ENCODE measurements at regions not wholly inside any gene's neighbourhood (a gene's known extent, or its start where the extent isn't known, plus 50 kb on each side); places are given as distances from the start of the nearest gene placed in this dataset.

GRCh38 chr2:20537423-20538307 is 90.8 kb downstream of the RHOB start:
- WGBS, 3 donors = 87 to 90% (median 89%) methylated on average over 17 of the region's 17 CpGs
- no peak overlapping the region for H3K27ac ChIP-seq (ENCODE audit: low read depth, low read length)

- H3K27ac ChIP-seq (ENCODE audit: low read depth, low read length) = no peak overlapping the region
- 88 to 90% (median 89%) methylated on average over 8 of the region's 8 CpGs for WGBS, 3 donors
These were observed 91.6 kb downstream of the RHOB start for GRCh38 chr2:20538308-20539132.

- 63 to 79% (median 71%) methylated on average over 6 of the region's 6 CpGs for WGBS, 3 donors
- H3K27ac ChIP-seq (ENCODE audit: low read depth, low read length) = no peak overlapping the region
These were observed 92.4 kb downstream of the RHOB start for GRCh38 chr2:20539133-20539719.

GRCh38 chr2:20539776-20540586 is 93.1 kb downstream of the RHOB start:
- WGBS, 3 donors = 83 to 86% (median 84%) methylated on average over 26 of the region's 26 CpGs
- no peak overlapping the region for H3K27ac ChIP-seq (ENCODE audit: low read depth, low read length)

- WGBS, 3 donors = 83 to 91% (median 91%) methylated on average over 16 of the region's 16 CpGs
- no peak overlapping the region for H3K27ac ChIP-seq (ENCODE audit: low read depth, low read length)
These were observed 93.9 kb downstream of the RHOB start for GRCh38 chr2:20540587-20541293.

GRCh38 chr2:20541294-20541640 is 94.4 kb downstream of the RHOB start:
- H3K27ac ChIP-seq (ENCODE audit: low read depth, low read length) = no peak overlapping the region
- WGBS, 3 donors = 83 to 96% (median 91%) methylated on average over 7 of the region's 7 CpGs

GRCh38 chr2:20541651-20542050 is 94.8 kb downstream of the RHOB start:
- 86 to 96% (median 93%) methylated on average over 5 of the region's 5 CpGs for WGBS, 3 donors
- H3K27ac ChIP-seq (ENCODE audit: low read depth, low read length) = no peak overlapping the region

GRCh38 chr2:20542269-20542668 is 95.4 kb downstream of the RHOB start:
- 90 to 94% (median 93%) methylated on average over 13 of the region's 13 CpGs for WGBS, 3 donors
- no peak overlapping the region for H3K27ac ChIP-seq (ENCODE audit: low read depth, low read length)

GRCh38 chr2:20542746-20543468 is 96.0 kb downstream of the RHOB start:
- WGBS, 3 donors = 54 to 66% (median 62%) methylated on average over 13 of the region's 13 CpGs
- no peak overlapping the region for H3K27ac ChIP-seq (ENCODE audit: low read depth, low read length)

GRCh38 chr2:20543469-20544152 is 96.7 kb downstream of the RHOB start:
- no peak overlapping the region for H3K27ac ChIP-seq (ENCODE audit: low read depth, low read length)
- 52 to 59% (median 55%) methylated on average over 9 of the region's 9 CpGs for WGBS, 3 donors

- H3K27ac ChIP-seq (ENCODE audit: low read depth, low read length) = no peak overlapping the region
- WGBS, 3 donors = 79 to 91% (median 89%) methylated on average over 8 of the region's 8 CpGs
These were observed 97.4 kb downstream of the RHOB start for GRCh38 chr2:20544153-20544747.

- 75 to 87% (median 85%) methylated on average over 9 of the region's 9 CpGs for WGBS, 3 donors
- H3K27ac ChIP-seq (ENCODE audit: low read depth, low read length) = no peak overlapping the region
These were observed 101.8 kb downstream of the HS1BP3 start for GRCh38 chr2:20549144-20549543.

- WGBS, 3 donors = 76 to 89% (median 83%) methylated on average over 1 of the region's 1 CpG
- H3K27ac ChIP-seq (ENCODE audit: low read depth, low read length) = no peak overlapping the region
These were observed 101.1 kb downstream of the HS1BP3 start for GRCh38 chr2:20549691-20550348.

- no peak overlapping the region for H3K27ac ChIP-seq (ENCODE audit: low read depth, low read length)
- WGBS, 3 donors = 69 to 74% (median 74%) methylated on average over 9 of the region's 9 CpGs
These were observed 99.5 kb downstream of the HS1BP3 start for GRCh38 chr2:20551260-20551944.

- H3K27ac ChIP-seq (ENCODE audit: low read depth, low read length) = no peak overlapping the region
- 81 to 88% (median 84%) methylated on average over 5 of the region's 5 CpGs for WGBS, 3 donors
These were observed 99.0 kb downstream of the HS1BP3 start for GRCh38 chr2:20551945-20552328.
